ENCODE measurements at regions not wholly inside any gene's neighbourhood (a gene's known extent, or its start where the extent isn't known, plus 50 kb on each side); places are given as distances from the start of the nearest gene placed in this dataset.
"Not testable (repeated sequence)": the region's sequence is repeated elsewhere in the genome, so short reads cannot be mapped to it uniquely, and the experiment has no call there.

DNA sequence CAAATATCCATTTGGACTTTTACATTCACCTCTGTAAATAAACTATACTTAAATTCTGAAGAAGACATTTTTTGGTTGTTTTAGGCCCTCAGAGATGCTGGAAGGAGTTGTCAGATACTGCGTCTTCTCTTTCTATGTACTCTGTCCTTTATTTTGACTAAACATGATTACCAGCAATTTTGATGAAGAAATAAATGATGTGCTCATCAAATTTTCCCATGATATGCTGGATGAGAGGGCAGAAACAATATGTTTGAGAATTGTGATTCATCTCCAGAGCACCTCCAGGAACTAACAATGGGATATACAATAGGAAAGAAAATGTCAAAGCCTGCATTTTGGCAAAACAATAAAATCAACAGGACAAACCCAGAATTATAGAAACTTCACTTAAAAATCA lies 481.6 kb upstream of the HS3ST5 start:
- no peak for DNase-seq
- no peaks in the 10 kb centered on the region for H3K27me3 ChIP-seq
- no peak for TF ChIP-seq EP300 (IDR thresholded peaks at IDR 0.05)
- no peak for TF ChIP-seq POLR2AphosphoS5 (IDR thresholded peaks at IDR 0.05)
- TF ChIP-seq, protein P1, sequence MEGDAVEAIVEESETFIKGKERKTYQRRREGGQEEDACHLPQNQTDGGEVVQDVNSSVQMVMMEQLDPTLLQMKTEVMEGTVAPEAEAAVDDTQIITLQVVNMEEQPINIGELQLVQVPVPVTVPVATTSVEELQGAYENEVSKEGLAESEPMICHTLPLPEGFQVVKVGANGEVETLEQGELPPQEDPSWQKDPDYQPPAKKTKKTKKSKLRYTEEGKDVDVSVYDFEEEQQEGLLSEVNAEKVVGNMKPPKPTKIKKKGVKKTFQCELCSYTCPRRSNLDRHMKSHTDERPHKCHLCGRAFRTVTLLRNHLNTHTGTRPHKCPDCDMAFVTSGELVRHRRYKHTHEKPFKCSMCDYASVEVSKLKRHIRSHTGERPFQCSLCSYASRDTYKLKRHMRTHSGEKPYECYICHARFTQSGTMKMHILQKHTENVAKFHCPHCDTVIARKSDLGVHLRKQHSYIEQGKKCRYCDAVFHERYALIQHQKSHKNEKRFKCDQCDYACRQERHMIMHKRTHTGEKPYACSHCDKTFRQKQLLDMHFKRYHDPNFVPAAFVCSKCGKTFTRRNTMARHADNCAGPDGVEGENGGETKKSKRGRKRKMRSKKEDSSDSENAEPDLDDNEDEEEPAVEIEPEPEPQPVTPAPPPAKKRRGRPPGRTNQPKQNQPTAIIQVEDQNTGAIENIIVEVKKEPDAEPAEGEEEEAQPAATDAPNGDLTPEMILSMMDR (IDR thresholded peaks at IDR 0.05): no peak
- TF ChIP-seq POLR2A (IDR thresholded peaks at IDR 0.05): no peak
- H3K27ac ChIP-seq: no peak overlapping the region
- H3K4me3 ChIP-seq: no peak overlapping the region
- H3K4me1 ChIP-seq: no peaks in the 10 kb centered on the region
- 95 to 99% methylated on average over 1 of the region's 1 CpG for WGBS, 2 donors
- no peaks in the 10 kb centered on the region for H3K9me3 ChIP-seq
- intact Hi-C loops (cut with DNase I): no loop called here
- H3K36me3 ChIP-seq: no peaks in the 10 kb centered on the region

- H3K27me3 ChIP-seq: no peaks in the 10 kb centered on the region
- TF ChIP-seq POLR2A (IDR thresholded peaks at IDR 0.05) (no peak), EP300 (IDR thresholded peaks at IDR 0.05) (no peak), POLR2AphosphoS5 (IDR thresholded peaks at IDR 0.05) (no peak)
- TF ChIP-seq, protein P1 (IDR thresholded peaks at IDR 0.05): no peak
- no peak overlapping the region for H3K27ac ChIP-seq
- no peaks in the 10 kb centered on the region for H3K4me1 ChIP-seq
- intact Hi-C loops (cut with DNase I): no loop called here
- H3K9me3 ChIP-seq: no peaks in the 10 kb centered on the region
- no peaks in the 10 kb centered on the region for H3K36me3 ChIP-seq
- DNase-seq: no peak
- no peak overlapping the region for H3K4me3 ChIP-seq
Observed at GRCh38 chr6:114816678-114817077, 473.9 kb upstream of the HS3ST5 start.

DNA sequence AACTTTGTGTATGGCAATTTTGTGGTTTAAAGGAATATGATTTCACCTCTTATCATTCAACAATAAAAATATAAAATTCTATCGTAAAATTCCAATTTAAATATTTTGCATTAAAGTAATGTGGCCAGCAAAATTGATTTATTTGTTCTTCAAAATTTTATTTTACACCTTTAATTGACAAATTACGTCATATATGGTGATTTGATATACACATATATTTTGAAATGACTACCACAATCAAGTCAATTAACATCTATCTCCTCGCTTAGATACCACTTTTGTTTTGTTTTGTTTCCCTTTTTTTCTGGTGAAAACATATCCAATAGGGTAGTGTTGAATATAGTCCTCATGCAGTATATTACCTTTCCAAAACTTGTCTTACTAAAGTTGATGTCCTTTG lies 467.6 kb upstream of the HS3ST5 start:
- WGBS, 2 donors: 85 to 92% methylated on average over 3 of the region's 3 CpGs
- no peaks in the 10 kb centered on the region for H3K4me1 ChIP-seq
- H3K4me3 ChIP-seq: no peak overlapping the region
- H3K36me3 ChIP-seq: no peaks in the 10 kb centered on the region
- no peaks in the 10 kb centered on the region for H3K27me3 ChIP-seq
- no peaks in the 10 kb centered on the region for H3K9me3 ChIP-seq
- TF ChIP-seq, protein P1 (IDR thresholded peaks at IDR 0.05): no peak
- TF ChIP-seq POLR2AphosphoS5 (IDR thresholded peaks at IDR 0.05): no peak
- no peak for TF ChIP-seq POLR2A (IDR thresholded peaks at IDR 0.05)
- no peak for TF ChIP-seq EP300 (IDR thresholded peaks at IDR 0.05)
- H3K27ac ChIP-seq: no peak overlapping the region
- intact Hi-C loops (cut with DNase I): no loop called here
- no peak for DNase-seq

- H3K4me3 ChIP-seq; H3K9me3 ChIP-seq; intact Hi-C loops (cut with DNase I); H3K27ac ChIP-seq; H3K27me3 ChIP-seq; DNase-seq; H3K4me1 ChIP-seq; H3K36me3 ChIP-seq: not testable (repeated sequence)
- 91% methylated on average over 12 of the region's 12 CpGs for WGBS, 2 donors
Observed at GRCh38 chr6:114805426-114805825, 462.6 kb upstream of the HS3ST5 start.

DNA sequence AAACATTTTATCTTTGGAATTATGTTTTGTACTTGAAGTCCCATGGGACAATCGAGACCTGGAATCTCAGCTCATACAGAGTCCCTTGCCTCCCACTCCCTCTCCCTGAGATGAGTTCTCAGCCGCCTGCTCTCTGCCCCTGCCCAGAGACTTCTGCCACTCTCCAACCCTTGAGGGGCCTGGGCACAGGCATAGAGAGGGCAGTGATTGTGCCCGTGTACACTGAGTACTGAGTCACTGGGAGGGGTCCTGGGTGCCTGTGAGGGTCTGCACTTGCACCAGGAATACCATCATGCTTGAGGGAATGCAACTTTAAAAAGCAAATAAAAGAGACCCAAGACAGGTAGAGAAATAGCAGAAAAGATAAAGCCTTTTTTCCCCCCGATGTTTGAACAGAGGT lies 453.8 kb upstream of the HS3ST5 start:
- H3K4me3 ChIP-seq: no peak overlapping the region
- DNase-seq: no peak
- TF ChIP-seq POLR2A (IDR thresholded peaks at IDR 0.05) (no peak), EP300 (IDR thresholded peaks at IDR 0.05) (no peak), POLR2AphosphoS5 (IDR thresholded peaks at IDR 0.05) (no peak)
- TF ChIP-seq, protein P1 (IDR thresholded peaks at IDR 0.05): no peak
- H3K27me3 ChIP-seq: no peaks in the 10 kb centered on the region
- no peak overlapping the region for H3K27ac ChIP-seq
- intact Hi-C loops (cut with DNase I): no loop called here
- H3K9me3 ChIP-seq: no peaks in the 10 kb centered on the region
- 74 to 81% methylated on average over 4 of the region's 4 CpGs for WGBS, 2 donors
- no peaks in the 10 kb centered on the region for H3K36me3 ChIP-seq
- H3K4me1 ChIP-seq: no peaks in the 10 kb centered on the region
